Colonic mucosa (tissue), 4 donors: ENCODE measurements at regions not wholly inside any gene's neighbourhood (a gene's known extent, or its start where the extent isn't known, plus 50 kb on each side); places are given as distances from the start of the nearest gene placed in this dataset.

ENCODE experiments used
- DNase-seq: peaks from one replicate; pipeline ENCODE4 v3.0.0-alpha.2; 2020
- H3K27ac ChIP-seq: fragments of 200-600 bp; one replicate; pipeline ENCODE4 v1.8.0; 2021
- H3K27me3 ChIP-seq: fragments of 200-600 bp; one replicate; pipeline ENCODE4 v1.8.0; 2021
- H3K36me3 ChIP-seq: fragments of 200-600 bp; one replicate; pipeline ENCODE4 v1.8.0; 2021
- H3K4me1 ChIP-seq: fragments of 200-600 bp; one replicate; pipeline ENCODE4 v1.8.0; 2021; ENCODE audit warnings: mild to moderate bottlenecking
- H3K4me3 ChIP-seq: fragments of 200-600 bp; one replicate; pipeline ENCODE4 v1.8.0; 2021
- H3K9ac ChIP-seq, 2 donors: one replicate each; pipeline ENCODE4 v1.7.0; 2013; ENCODE audit warnings: control low read depth in 2 of 2, low read depth in 2 of 2, low read length in 2 of 2
- H3K9me3 ChIP-seq: fragments of 200-600 bp; one replicate; pipeline ENCODE4 v1.8.0; 2021
- CTCF ChIP-seq: fragments of 200-600 bp; IDR thresholded peaks from one replicate; pipeline ENCODE4 v1.8.0; 2022; ENCODE audit warnings: antibody characterized with exemption, mild to moderate bottlenecking
- intact Hi-C: fragments of 100-400 bp; cut with DNase I; formaldehyde crosslinking; loops from one replicate; pipeline ENCODE4 v1.14.1; 2022
- donor health status: healthy.
- donor health status: DM: no; HTN: no; CAD: no.
- donor health status: DM: no; HTN: no; CAD: no.

- Histone ChIP-seq H3K27ac (no peak overlapping the region), H3K9ac (no peak overlapping the region), H3K27me3 (no peaks in the 10 kb centered on the region), H3K4me3 (no peak overlapping the region), H3K36me3 (no peaks in the 10 kb centered on the region), H3K9me3 (no peaks in the 10 kb centered on the region), H3K4me1 (no peaks in the 10 kb centered on the region)
- intact Hi-C loops, result no loop called here
- no peak for TF ChIP-seq CTCF
- DNase-seq, result no peak
Observed at GRCh38 chr1:31497601-31498000, 78.7 kb upstream of the TINAGL1 start.

- no peak overlapping the region for H3K4me3 ChIP-seq
- H3K4me1 ChIP-seq, result no peaks in the 10 kb centered on the region
- no peaks in the 10 kb centered on the region for H3K27me3 ChIP-seq
- H3K36me3 ChIP-seq, result no peaks in the 10 kb centered on the region
- no peak overlapping the region for H3K27ac ChIP-seq
- intact Hi-C loops, result no loop called here
- no peak for DNase-seq
- no peak overlapping the region for H3K9ac ChIP-seq
- no peaks in the 10 kb centered on the region for H3K9me3 ChIP-seq
- no peak for TF ChIP-seq CTCF
Observed at GRCh38 chr1:31498376-31499040, 77.8 kb upstream of the TINAGL1 start.

DNA sequence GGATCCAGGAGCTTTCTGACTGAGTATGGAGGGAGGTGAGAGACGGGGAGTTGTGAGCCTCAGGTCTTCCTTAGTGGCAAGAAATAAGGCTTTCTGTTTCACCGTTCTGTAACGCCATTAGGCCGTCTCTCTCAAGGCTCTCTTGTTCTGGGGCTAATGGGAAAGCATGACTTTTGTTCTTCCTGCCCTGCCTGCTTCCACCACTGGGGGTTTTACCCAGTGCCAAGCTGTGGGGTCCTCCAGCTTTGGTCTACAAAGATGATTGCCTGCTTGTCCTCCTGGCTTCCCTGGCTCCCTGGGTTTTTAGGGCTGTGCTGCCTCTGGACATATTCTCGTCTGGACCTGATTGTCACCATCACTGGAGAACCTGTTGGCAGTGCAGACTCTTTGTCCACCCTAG, 74.8 kb upstream of the TINAGL1 start:
- no peak for DNase-seq
- H3K4me3 ChIP-seq, result no peak overlapping the region
- H3K9me3 ChIP-seq, result no peaks in the 10 kb centered on the region
- no peaks in the 10 kb centered on the region for H3K27me3 ChIP-seq
- no peaks in the 10 kb centered on the region for H3K4me1 ChIP-seq
- no peak overlapping the region for H3K27ac ChIP-seq
- intact Hi-C loops, result no loop called here
- no peaks in the 10 kb centered on the region for H3K36me3 ChIP-seq
- TF ChIP-seq CTCF, result no peak
- H3K9ac ChIP-seq, result no peak overlapping the region

DNA sequence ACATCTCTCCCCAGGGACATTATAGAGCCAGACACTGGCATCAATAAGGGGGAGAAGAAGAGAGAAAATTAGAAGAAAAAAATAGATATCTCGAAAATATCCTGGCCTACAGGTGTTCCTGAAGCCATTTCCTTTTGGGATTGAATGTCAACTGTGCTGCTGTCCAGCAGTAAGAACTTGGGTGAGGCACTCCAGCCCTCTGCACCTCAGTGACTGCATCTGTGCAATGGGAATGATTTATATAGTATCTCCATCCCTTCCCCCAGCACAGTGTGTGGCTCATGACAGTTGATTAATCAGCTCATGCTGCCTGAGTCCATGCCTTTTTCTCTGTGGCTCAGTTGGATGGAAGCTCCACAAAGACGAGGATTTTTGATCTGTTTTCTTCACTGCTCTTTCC, 74.1 kb upstream of the TINAGL1 start:
- TF ChIP-seq CTCF, result no peak
- no peaks in the 10 kb centered on the region for H3K36me3 ChIP-seq
- H3K9ac ChIP-seq, result no peak overlapping the region
- no peaks in the 10 kb centered on the region for H3K9me3 ChIP-seq
- intact Hi-C loops, result no loop called here
- H3K4me3 ChIP-seq, result no peak overlapping the region
- no peak overlapping the region for H3K27ac ChIP-seq
- no peaks in the 10 kb centered on the region for H3K27me3 ChIP-seq
- no peak for DNase-seq
- no peaks in the 10 kb centered on the region for H3K4me1 ChIP-seq

DNA sequence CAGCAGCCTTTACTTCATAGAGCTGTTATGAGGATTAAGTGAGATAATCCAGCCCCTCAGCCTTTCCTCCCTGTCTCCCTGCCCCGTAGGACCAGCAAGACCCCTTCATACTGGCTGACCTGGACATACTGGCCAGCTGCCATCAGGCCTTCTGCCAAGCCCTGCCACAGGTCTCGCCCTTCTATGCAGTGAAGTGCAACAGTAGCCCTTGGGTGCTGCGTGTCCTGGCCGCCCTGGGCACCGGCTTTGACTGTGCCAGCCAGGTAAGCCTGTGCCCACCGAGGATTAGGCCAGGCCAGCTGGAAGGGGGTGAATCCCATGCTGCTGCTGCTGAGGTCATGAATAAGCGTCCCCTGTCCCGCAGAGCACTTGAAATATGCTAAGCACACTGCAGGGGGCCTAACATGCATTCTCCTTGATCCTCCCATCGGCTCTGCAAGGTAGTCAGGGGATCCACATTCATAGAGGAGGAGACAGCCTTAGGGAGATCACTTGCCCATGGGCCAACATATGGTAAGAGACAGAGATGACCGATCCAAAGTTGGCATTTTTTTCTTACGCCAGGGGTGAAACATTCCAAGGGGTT, 73.3 kb upstream of the TINAGL1 start:
- Histone ChIP-seq H3K4me1 (no peaks in the 10 kb centered on the region), H3K27me3 (no peaks in the 10 kb centered on the region), H3K27ac (no peak overlapping the region), H3K36me3 (no peaks in the 10 kb centered on the region), H3K9me3 (no peaks in the 10 kb centered on the region), H3K9ac (no peak overlapping the region), H3K4me3 (no peak overlapping the region)
- TF ChIP-seq CTCF, result no peak
- no peak for DNase-seq
- intact Hi-C loops, result no loop called here
